Urinary bladder (tissue), 3 donors: ENCODE measurements at regions not wholly inside any gene's neighbourhood (a gene's known extent, or its start where the extent isn't known, plus 50 kb on each side); places are given as distances from the start of the nearest gene placed in this dataset.

ENCODE experiments used
- DNase-seq: peaks from one replicate; pipeline ENCODE4 v3.0.0-alpha.2; 2015; ENCODE audit errors: extremely low spot score
- H3K27ac ChIP-seq: one replicate; pipeline ENCODE4 v1.5.1; 2013; ENCODE audit warnings: low read depth, mild to moderate bottlenecking, moderate library complexity
- H3K36me3 ChIP-seq: one replicate; pipeline ENCODE4 v1.6.1; 2013; ENCODE audit warnings: mild to moderate bottlenecking, moderate library complexity; ENCODE audit not compliant: insufficient read depth
- H3K4me1 ChIP-seq: one replicate; pipeline ENCODE4 v1.6.1; 2013; ENCODE audit warnings: mild to moderate bottlenecking, moderate library complexity; ENCODE audit not compliant: insufficient read depth
- H3K4me3 ChIP-seq: one replicate; pipeline ENCODE4 v1.5.1; 2013; ENCODE audit warnings: low read depth, low read length
- WGBS: extraction: QIAGEN DNeasy Blood & Tissue Kit; methylation state at CpG from one replicate; pipeline ENCODE4 v1.1.7; 2013; 5-methylcytosine and 5-hydroxymethylcytosine counted together
- donor health status: healthy with polysubstance abuse.
- donor health status: healthy.

- H3K36me3 ChIP-seq = no peaks in the 10 kb centered on the region
- 91% methylated on average over 8 of the region's 8 CpGs for WGBS
Observed at GRCh38 chr15:93232845-93233244, 143.8 kb upstream of the RGMA start.

GRCh38 chr15:93231994-93232393 is 143.0 kb upstream of the RGMA start:
- H3K36me3 ChIP-seq = no peaks in the 10 kb centered on the region
- no peak overlapping the region for H3K27ac ChIP-seq
- no peaks in the 10 kb centered on the region for H3K4me1 ChIP-seq
- no peak for DNase-seq
- WGBS = 72% methylated on average over 6 of the region's 6 CpGs
- no peak overlapping the region for H3K4me3 ChIP-seq

More at GRCh38 chr15:93232845-93233244, 143.8 kb upstream of the RGMA start:
- no peak for DNase-seq
- Histone ChIP-seq H3K4me1 (no peaks in the 10 kb centered on the region), H3K27ac (no peak overlapping the region), H3K4me3 (no peak overlapping the region)

- Histone ChIP-seq H3K27ac (no peak overlapping the region), H3K4me1 (no peaks in the 10 kb centered on the region), H3K36me3 (no peaks in the 10 kb centered on the region), H3K4me3 (no peak overlapping the region)
- 44% methylated on average over 2 of the region's 2 CpGs for WGBS
- no peak for DNase-seq
Observed at GRCh38 chr15:93231261-93231925, 142.4 kb upstream of the RGMA start.

DNA sequence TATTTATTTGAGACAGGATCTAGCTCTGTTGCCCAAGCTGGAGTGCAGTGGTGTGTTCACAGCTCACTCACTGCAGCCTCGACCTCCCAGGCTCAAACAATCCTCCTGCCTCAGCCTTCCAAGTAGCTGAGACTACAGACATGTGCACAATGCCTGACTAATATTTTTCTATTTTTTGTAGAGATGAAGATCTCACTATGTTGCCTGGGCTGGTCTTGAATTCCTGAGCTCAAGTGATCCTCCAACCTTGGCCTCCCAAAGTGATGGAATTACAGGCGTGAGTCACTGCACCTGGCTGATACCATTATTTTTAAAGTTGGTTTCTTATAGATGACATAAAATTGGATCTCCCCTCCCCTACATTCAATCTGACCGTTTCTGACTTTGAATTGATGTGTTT is 139.5 kb upstream of the RGMA start:
- no peak overlapping the region for H3K4me3 ChIP-seq
- 84% methylated on average over 3 of the region's 3 CpGs for WGBS
- no peak for DNase-seq
- no peak overlapping the region for H3K27ac ChIP-seq
- H3K4me1 ChIP-seq = no peaks in the 10 kb centered on the region
- no peaks in the 10 kb centered on the region for H3K36me3 ChIP-seq

DNA sequence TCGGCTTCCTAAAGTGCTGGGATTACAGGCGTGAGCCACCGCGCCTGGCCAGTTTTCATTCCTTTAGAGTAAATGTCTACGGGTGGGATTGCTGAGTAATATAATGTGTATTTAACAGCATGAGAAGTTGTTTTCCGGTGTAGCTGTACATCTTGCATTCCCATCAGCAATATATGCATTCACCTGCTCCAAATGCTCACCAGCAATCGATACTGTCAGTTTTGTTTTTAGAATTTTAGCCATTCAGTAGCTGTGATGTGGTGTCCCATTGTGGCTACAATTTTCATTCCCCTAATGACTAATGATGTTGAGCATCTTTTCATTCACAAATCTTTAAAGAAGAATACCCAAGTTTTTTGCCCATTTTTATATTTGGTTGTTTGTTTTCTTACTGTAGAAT is 134.8 kb upstream of the RGMA start:
- Histone ChIP-seq H3K4me3 (no peak overlapping the region), H3K4me1 (no peaks in the 10 kb centered on the region), H3K36me3 (no peaks in the 10 kb centered on the region), H3K27ac (no peak overlapping the region)
- 89% methylated on average over 7 of the region's 7 CpGs for WGBS
- no peak for DNase-seq

GRCh38 chr15:93221759-93222158 is 132.7 kb upstream of the RGMA start:
- DNase-seq = no peak
- Histone ChIP-seq H3K4me3 (no peak overlapping the region), H3K4me1 (no peaks in the 10 kb centered on the region), H3K27ac (no peak overlapping the region), H3K36me3 (no peaks in the 10 kb centered on the region)
- WGBS = 46% methylated on average over 4 of the region's 4 CpGs

DNA sequence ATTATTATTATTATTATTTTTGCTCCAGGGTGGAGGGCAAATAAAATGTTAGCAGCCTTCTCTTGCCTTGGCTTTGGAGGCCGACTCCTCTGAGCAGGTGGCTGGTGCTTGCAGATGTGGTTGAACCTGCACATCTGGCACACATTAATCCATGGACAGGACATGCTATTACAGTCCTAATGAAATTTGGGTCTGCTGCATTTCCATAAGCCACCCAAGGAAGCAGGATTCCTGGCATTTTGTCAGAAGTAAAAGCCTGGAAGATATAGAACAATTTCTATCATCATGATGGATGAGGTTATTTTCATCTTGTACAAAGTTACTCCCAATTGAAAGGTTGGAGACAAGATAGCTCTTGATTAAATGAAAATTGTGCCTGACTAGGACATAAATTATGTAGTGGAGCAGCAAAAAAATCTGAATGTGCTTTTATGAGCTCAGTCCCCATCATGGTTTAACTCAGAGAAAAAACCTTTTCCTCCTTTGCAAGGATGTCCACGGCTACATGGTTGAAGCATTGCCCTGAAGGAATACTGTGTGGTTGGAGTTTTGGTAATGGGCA is 130.9 kb upstream of the RGMA start:
- Histone ChIP-seq H3K4me3 (no peak overlapping the region), H3K27ac (no peak overlapping the region), H3K4me1 (no peaks in the 10 kb centered on the region), H3K36me3 (no peaks in the 10 kb centered on the region)
- 84% methylated on average over 2 of the region's 2 CpGs for WGBS
- DNase-seq = no peak

DNA sequence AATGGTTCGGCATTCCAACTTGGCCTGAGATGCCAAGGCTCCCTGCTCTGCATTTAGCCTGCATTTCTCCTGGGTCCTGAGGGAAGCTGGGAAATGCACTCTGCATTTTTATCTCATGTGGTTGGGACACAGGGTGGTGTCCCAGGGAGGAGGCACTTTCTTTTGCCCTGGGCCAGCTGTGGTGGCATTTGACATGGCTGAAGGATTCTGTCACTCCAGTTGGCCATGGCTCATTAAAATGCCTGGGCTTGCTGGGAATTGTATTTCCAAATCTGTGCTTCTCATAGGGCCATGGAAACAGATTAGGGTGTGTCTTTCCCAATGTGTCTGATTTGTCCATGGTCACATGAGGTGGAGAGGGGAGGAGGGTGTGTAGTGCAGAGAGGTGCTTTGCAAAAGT is 128.3 kb upstream of the RGMA start:
- H3K27ac ChIP-seq = no peak overlapping the region
- no peak for DNase-seq
- WGBS = 67% methylated on average over 1 of the region's 1 CpG

DNA sequence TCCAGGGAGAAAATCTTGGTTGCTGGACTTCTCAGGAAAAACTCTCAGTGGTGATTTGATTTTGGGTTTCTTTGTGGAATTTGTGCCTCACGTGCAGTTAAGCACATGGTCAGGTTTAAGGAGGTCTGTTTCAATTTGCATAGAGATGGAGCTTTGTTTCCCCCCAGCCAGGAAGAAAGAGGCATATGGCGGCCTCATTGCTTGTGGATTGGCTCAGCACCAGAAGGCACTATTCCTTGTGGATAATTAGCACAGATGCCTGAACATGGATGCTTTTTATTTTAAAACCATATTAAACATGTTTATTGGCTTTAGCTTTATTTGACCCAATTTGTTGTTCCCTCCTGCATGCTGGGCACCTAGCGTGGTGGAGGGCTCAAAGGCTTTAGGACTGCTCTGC is 125.1 kb upstream of the RGMA start:
- 87% methylated on average over 3 of the region's 3 CpGs for WGBS
- no peak for DNase-seq
- no peak overlapping the region for H3K27ac ChIP-seq

More for the DNA sequence above, 128.3 kb upstream of the RGMA start:
- Histone ChIP-seq H3K36me3 (no peaks in the 10 kb centered on the region), H3K4me3 (no peak overlapping the region), H3K4me1 (no peaks in the 10 kb centered on the region)

DNA sequence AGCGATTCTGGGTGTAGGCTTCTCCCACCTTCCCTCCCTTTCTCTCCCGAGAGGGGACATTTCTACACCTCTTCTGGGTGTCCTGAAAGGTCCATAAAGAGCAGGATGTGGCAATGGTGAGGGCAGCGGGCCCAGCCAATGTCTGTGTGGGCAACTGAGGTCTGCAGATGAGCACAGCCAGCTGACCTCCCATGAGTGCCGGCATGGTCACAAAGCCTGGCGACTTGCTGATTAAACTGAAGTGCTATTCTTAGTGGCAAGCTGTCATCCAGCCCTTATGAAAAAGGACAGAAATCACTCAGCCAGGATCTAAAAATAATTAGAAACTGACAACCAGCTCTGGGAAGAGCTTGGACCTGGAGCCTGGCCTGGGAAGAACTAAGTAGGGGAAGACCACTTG is 124.3 kb upstream of the RGMA start:
- H3K4me1 ChIP-seq = no peaks in the 10 kb centered on the region
- DNase-seq = no peak
- 84% methylated on average over 5 of the region's 5 CpGs for WGBS
- no peaks in the 10 kb centered on the region for H3K36me3 ChIP-seq
- no peak overlapping the region for H3K4me3 ChIP-seq
- H3K27ac ChIP-seq = no peak overlapping the region

More for the DNA sequence above, 125.1 kb upstream of the RGMA start:
- Histone ChIP-seq H3K36me3 (no peaks in the 10 kb centered on the region), H3K4me1 (no peaks in the 10 kb centered on the region), H3K4me3 (no peak overlapping the region)

GRCh38 chr15:93212578-93212977 is 123.6 kb upstream of the RGMA start:
- H3K4me1 ChIP-seq = no peaks in the 10 kb centered on the region
- H3K36me3 ChIP-seq = no peaks in the 10 kb centered on the region
- H3K27ac ChIP-seq = no peak overlapping the region
- H3K4me3 ChIP-seq = no peak overlapping the region
- 97% methylated on average over 5 of the region's 5 CpGs for WGBS
- no peak for DNase-seq

DNA sequence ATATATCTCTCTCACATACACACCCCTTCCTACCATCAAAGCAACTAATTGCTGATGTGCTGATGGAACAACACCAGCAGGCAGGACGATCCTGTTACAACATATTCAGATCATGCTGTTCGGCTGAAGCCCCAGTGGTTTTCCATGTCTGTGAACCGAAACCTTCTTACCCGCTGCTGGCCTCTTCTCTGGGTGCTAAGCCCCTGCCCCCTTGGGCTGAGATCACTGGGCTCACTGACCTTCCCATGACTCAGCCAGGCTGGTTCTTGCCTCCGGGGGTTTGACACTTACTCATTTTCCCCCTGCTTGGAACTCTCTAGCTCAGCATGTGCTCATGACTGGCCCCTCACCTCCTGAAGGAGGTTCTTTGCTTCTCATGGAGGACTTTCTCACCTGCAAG is 122.0 kb upstream of the RGMA start:
- no peaks in the 10 kb centered on the region for H3K36me3 ChIP-seq
- H3K4me3 ChIP-seq = no peak overlapping the region
- no peak for DNase-seq
- WGBS = 90% methylated on average over 5 of the region's 5 CpGs
- no peaks in the 10 kb centered on the region for H3K4me1 ChIP-seq
- H3K27ac ChIP-seq = no peak overlapping the region

- H3K27ac ChIP-seq = no peak overlapping the region
- DNase-seq = no peak
- no peaks in the 10 kb centered on the region for H3K36me3 ChIP-seq
- no peak overlapping the region for H3K4me3 ChIP-seq
- 80% methylated on average over 11 of the region's 11 CpGs for WGBS
- H3K4me1 ChIP-seq = no peaks in the 10 kb centered on the region
Observed at GRCh38 chr15:93209690-93210445, 120.9 kb upstream of the RGMA start.

DNA sequence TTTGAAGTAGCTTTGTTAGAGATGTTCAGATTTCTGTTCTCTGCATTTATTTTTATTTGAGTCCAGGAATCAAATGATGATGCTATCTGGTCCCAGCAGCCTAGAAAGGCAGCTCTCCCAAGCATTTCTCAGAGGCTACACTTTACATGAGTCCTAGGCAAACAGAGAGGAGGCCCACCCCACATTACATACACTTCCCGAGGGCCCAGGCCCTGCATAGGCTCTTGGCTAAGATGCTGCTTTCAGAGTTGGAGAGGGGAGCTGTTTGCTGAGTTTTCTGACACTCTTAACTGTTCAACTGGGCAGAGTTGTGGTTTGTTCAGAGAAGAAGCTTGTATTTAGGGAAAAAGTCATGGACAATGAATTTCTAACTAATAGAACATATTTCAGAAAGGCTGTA is 117.9 kb upstream of the RGMA start:
- no peaks in the 10 kb centered on the region for H3K36me3 ChIP-seq
- H3K4me3 ChIP-seq = no peak overlapping the region
- no peaks in the 10 kb centered on the region for H3K4me1 ChIP-seq
- WGBS = 51% methylated on average over 1 of the region's 1 CpG
- no peak overlapping the region for H3K27ac ChIP-seq
- no peak for DNase-seq
